K562 (cell line): ENCODE measurements at regions not wholly inside any gene's neighbourhood (a gene's known extent, or its start where the extent isn't known, plus 50 kb on each side); places are given as distances from the start of the nearest gene placed in this dataset.

Experiments
- BCLAF1 ChIP-seq, 2 experiments: fragments of 450-650 bp in 1 of 2; IDR thresholded peaks; 2 replicates each; pipeline ENCODE4 v1.6.1; 2011 to 2017; ENCODE audit warnings: low read depth in 2 of 2, antibody characterized with exemption in 1 of 2, borderline replicate concordance in 1 of 2, low read length in 1 of 2, mild to moderate bottlenecking in 1 of 2, mixed read lengths in 1 of 2; ENCODE audit not compliant: control insufficient read depth in 1 of 2
- EP300 ChIP-seq: IDR thresholded peaks from 2 replicates; pipeline ENCODE4 v1.6.1; 2012; ENCODE audit warnings: low read length, improper control_type of control experiment
- FOXA1 ChIP-seq: fragments of 450-650 bp; IDR thresholded peaks from 2 replicates; pipeline ENCODE4 v1.6.1; 2016; ENCODE audit warnings: mild to moderate bottlenecking, borderline replicate concordance
- GABPA ChIP-seq: fragments of 200-800 bp; sonication (Bioruptor generic); conservative IDR thresholded peaks from 2 replicates; pipeline ENCODE4 v1.6.1; 2016; ENCODE audit warnings: low read depth, missing genetic modification characterization, missing compliant biosample characterization
- GABPB1 ChIP-seq: sonication (generic); formaldehyde crosslinking; IDR thresholded peaks from 2 replicates; pipeline ENCODE4 v1.8.0; 2022; ENCODE audit warnings: mild to moderate bottlenecking, missing genetic modification reagents
- KLF16 ChIP-seq: IDR thresholded peaks from 2 replicates; pipeline ENCODE4 v1.6.1; 2016; ENCODE audit warnings: antibody characterized with exemption
- PHF21A ChIP-seq: fragments of 450-650 bp; IDR thresholded peaks from 2 replicates; pipeline ENCODE4 v1.6.1; 2017; ENCODE audit warnings: low read depth, borderline replicate concordance
- SREBF1 ChIP-seq: fragments of 150-350 bp; IDR thresholded peaks from 2 replicates; pipeline ENCODE4 v1.6.1; 2014; ENCODE audit warnings: antibody characterized with exemption, low read depth, low read length, borderline replicate concordance

DNA sequence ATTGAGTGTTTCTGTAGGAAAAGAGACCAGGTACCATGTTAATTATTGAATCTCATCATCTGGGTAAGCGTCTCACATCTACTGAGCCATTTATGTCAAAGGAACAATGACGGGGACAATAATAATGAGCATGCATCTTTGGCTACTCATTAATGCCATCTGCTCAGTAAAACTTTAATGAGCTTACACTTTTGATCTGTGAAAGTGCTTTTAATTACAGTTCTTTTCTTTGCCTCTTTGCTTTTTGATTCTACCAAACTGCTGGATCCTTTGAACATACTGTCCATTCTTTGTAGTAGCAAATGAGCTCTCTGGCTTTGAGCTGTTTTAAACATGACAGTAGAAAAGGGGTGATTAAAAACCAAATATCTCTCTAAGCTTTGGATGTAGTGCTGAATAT is 181.2 kb upstream of the IVNS1ABP start:
- TF ChIP-seq FOXA1: no peak
- no peak for TF ChIP-seq KLF16
- TF ChIP-seq GABPB1 (CRISPR knock-in tag): no peak
- no peak for TF ChIP-seq BCLAF1 (IDR thresholded peaks at IDR 0.05; ENCODE audit: borderline replicate concordance in 1 of 2, control insufficient read depth in 1 of 2, low read depth in 2 of 2, low read length in 1 of 2)
- no peak for TF ChIP-seq PHF21A
- no peak for TF ChIP-seq GABPA (tag)
- TF ChIP-seq SREBF1: no peak
- TF ChIP-seq EP300: no peak
